ENCODE measurements at regions not wholly inside any gene's neighbourhood (a gene's known extent, or its start where the extent isn't known, plus 50 kb on each side); places are given as distances from the start of the nearest gene placed in this dataset.
A peak's percentile ranks its signal among the peaks of the same experiment; 100 is the strongest.

DNA sequence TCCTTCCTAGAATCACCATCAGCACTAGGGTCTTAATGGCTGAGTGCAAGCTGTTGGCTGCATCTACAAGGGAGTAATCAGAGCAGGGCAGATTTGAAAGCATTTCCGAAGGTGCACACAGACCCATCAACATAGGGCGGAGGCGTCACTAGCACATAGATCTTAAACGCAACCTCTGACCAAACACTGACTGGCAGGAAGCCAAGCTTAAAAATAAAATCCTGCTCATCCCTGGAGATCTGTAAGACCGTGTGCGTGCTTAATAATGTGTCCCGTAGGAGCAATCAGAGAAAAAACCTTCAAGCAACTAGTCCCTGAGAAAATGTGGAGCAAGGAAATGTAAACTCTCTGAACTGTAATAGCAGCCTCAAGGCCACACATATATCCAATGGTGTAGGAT lies 470.5 kb downstream of the ETS1 start:
- peak overlapping the region in 1 of 2 donors; percentile 15 for H3K27ac ChIP-seq
- H3K4me3 ChIP-seq, result peak overlapping the region in 1 of 2 donors; percentile 25
- no peak for DNase-seq (ENCODE audit: low spot score)

GRCh38 chr11:128116447-128116846 lies 470.9 kb downstream of the ETS1 start:
- no peak overlapping the region for H3K27ac ChIP-seq
- no peaks in the 10 kb centered on the region for H3K9me3 ChIP-seq
- no peak for DNase-seq (ENCODE audit: low spot score)
- no peaks in the 10 kb centered on the region for H3K36me3 ChIP-seq
- no peak for TF ChIP-seq CTCF (IDR thresholded peaks at IDR 0.05)
- H3K4me3 ChIP-seq, result peak overlapping the region in 1 of 2 donors; percentile 25
- H3K4me1 ChIP-seq, result peaks cover 0 to 15% of the 10 kb centered on the region in 2 donors
- H3K27me3 ChIP-seq, result no peaks in the 10 kb centered on the region

More for the DNA sequence above, 470.5 kb downstream of the ETS1 start:
- no peaks in the 10 kb centered on the region for H3K27me3 ChIP-seq
- no peaks in the 10 kb centered on the region for H3K9me3 ChIP-seq
- H3K4me1 ChIP-seq, result peaks cover 0 to 15% of the 10 kb centered on the region in 2 donors
- H3K36me3 ChIP-seq, result no peaks in the 10 kb centered on the region
- no peak for TF ChIP-seq CTCF (IDR thresholded peaks at IDR 0.05)

DNA sequence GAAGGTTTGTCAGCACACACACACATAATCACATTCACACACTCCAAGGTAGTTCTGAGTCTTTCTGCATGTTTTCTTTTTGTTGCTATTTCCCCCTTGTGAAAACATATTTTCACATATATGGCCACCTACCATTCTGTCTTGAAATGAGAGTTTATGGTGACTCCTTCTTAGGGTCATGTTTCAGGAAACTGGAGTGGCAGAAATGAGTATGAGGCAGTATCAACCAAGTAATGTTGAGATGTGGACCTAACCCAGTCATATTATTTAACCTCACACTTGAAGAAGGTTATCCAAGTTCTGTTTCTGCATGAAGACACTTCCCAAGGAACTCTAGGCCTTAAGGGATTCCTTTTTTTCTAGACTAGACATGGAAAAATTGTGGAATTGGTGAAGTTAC lies 481.4 kb downstream of the ETS1 start:
- no peak overlapping the region for H3K4me3 ChIP-seq
- H3K27me3 ChIP-seq, result no peaks in the 10 kb centered on the region
- no peaks in the 10 kb centered on the region for H3K4me1 ChIP-seq
- H3K27ac ChIP-seq, result no peak overlapping the region
- no peak for TF ChIP-seq CTCF (IDR thresholded peaks at IDR 0.05)
- H3K9me3 ChIP-seq, result no peaks in the 10 kb centered on the region
- no peaks in the 10 kb centered on the region for H3K36me3 ChIP-seq
- DNase-seq (ENCODE audit: low spot score), result no peak

- H3K36me3 ChIP-seq, result no peaks in the 10 kb centered on the region
- TF ChIP-seq CTCF (IDR thresholded peaks at IDR 0.05), result no peak
- DNase-seq (ENCODE audit: low spot score), result no peak
- H3K4me3 ChIP-seq, result no peak overlapping the region
- H3K9me3 ChIP-seq, result no peaks in the 10 kb centered on the region
- H3K27me3 ChIP-seq, result no peaks in the 10 kb centered on the region
- no peaks in the 10 kb centered on the region for H3K4me1 ChIP-seq
- no peak overlapping the region for H3K27ac ChIP-seq
These were observed 481.8 kb downstream of the ETS1 start for GRCh38 chr11:128105511-128105910.

- H3K36me3 ChIP-seq, result no peaks in the 10 kb centered on the region
- no peaks in the 10 kb centered on the region for H3K9me3 ChIP-seq
- no peak overlapping the region for H3K4me3 ChIP-seq
- no peak for TF ChIP-seq CTCF (IDR thresholded peaks at IDR 0.05)
- no peaks in the 10 kb centered on the region for H3K4me1 ChIP-seq
- no peak overlapping the region for H3K27ac ChIP-seq
- H3K27me3 ChIP-seq, result no peaks in the 10 kb centered on the region
- DNase-seq (ENCODE audit: low spot score), result no peak
These were observed 484.0 kb downstream of the ETS1 start for GRCh38 chr11:128103278-128103873.

GRCh38 chr11:128098781-128099180 lies 488.6 kb downstream of the ETS1 start:
- no peak for TF ChIP-seq CTCF (IDR thresholded peaks at IDR 0.05)
- Histone ChIP-seq H3K36me3 (no peaks in the 10 kb centered on the region), H3K27me3 (no peaks in the 10 kb centered on the region), H3K27ac (no peak overlapping the region), H3K4me1 (no peaks in the 10 kb centered on the region), H3K9me3 (no peaks in the 10 kb centered on the region), H3K4me3 (no peak overlapping the region)
- DNase-seq (ENCODE audit: low spot score), result no peak

All from right atrium auricular region (tissue), 2 donors.